Spleen (tissue), 11 donors: ENCODE measurements at regions not wholly inside any gene's neighbourhood (a gene's known extent, or its start where the extent isn't known, plus 50 kb on each side); places are given as distances from the start of the nearest gene placed in this dataset.

ENCODE experiments used
- DNase-seq: peaks from one replicate; pipeline ENCODE4 v3.0.0-alpha.2; 2020
- H3K27ac ChIP-seq, 8 donors: fragments of 200-600 bp; sonication (generic) in 7 of 8; 1 replicate in 4 of 8; 2 replicates in 4 of 8; pipeline versions ENCODE4 v1.5.0 to v1.8.0; 2016 to 2021; ENCODE audit warnings: inconsistent platforms in 4 of 8, mild to moderate bottlenecking in 4 of 8, moderate library complexity in 1 of 8
- H3K27me3 ChIP-seq, 7 donors: fragments of 200-600 bp; sonication (generic) in 6 of 7; replicated peaks in 1 of 7; 1 replicate in 4 of 7; 2 replicates in 3 of 7; pipeline versions ENCODE4 v1.5.0 to v1.8.0; 2016 to 2021; ENCODE audit warnings: inconsistent platforms in 3 of 7, mild to moderate bottlenecking in 1 of 7
- H3K36me3 ChIP-seq, 6 donors: fragments of 200-600 bp; sonication (generic) in 5 of 6; 1 replicate in 4 of 6; 2 replicates in 2 of 6; pipeline versions ENCODE4 v1.5.0 to v1.8.0; 2016 to 2021; ENCODE audit warnings: inconsistent platforms in 2 of 6
- H3K4me1 ChIP-seq, 6 donors: fragments of 200-600 bp; sonication (generic) in 5 of 6; 1 replicate in 3 of 6; 2 replicates in 3 of 6; pipeline versions ENCODE4 v1.5.0 to v1.8.0; 2016 to 2021; ENCODE audit warnings: inconsistent platforms in 3 of 6
- H3K4me3 ChIP-seq, 8 donors: fragments of 200-600 bp; sonication (generic) in 7 of 8; 1 replicate in 4 of 8; 2 replicates in 4 of 8; pipeline versions ENCODE4 v1.5.0 to v1.8.0; 2016 to 2021; ENCODE audit warnings: inconsistent platforms in 4 of 8, mild to moderate bottlenecking in 4 of 8, moderate library complexity in 2 of 8
- H3K9me3 ChIP-seq, 8 donors: fragments of 200-600 bp; sonication (generic) in 7 of 8; 1 replicate in 4 of 8; 2 replicates in 4 of 8; pipeline versions ENCODE4 v1.5.0 to v1.8.0; 2016 to 2021; ENCODE audit warnings: inconsistent platforms in 4 of 8
- POLR2A ChIP-seq, 3 donors: fragments of 450-650 bp; IDR thresholded peaks; one replicate each; pipeline ENCODE4 v1.5.1; 2017; ENCODE audit warnings: antibody characterized with exemption in 3 of 3, mild to moderate bottlenecking in 1 of 3
- POLR2AphosphoS5 ChIP-seq, 3 donors: sonication (generic); formaldehyde crosslinking; IDR thresholded peaks; one replicate each; pipeline ENCODE4 v1.5.1; 2017; ENCODE audit warnings: antibody characterized with exemption in 3 of 3
- WGBS, 5 donors: extraction: QIAGEN DNeasy Blood & Tissue Kit in 3 of 5; methylation state at CpG; one replicate each; pipeline versions ENCODE4 v1.1.5 to v1.1.7; 2013 to 2018; 5-methylcytosine and 5-hydroxymethylcytosine counted together
- intact Hi-C: fragments of 100-400 bp; cut with DNase I; formaldehyde crosslinking; loops from one replicate; pipeline ENCODE4 v1.15.0; 2023; ENCODE audit warnings: low total_unique reads
- TF ChIP-seq, protein P1 (sequence below), 11 experiments: fragments of 200-600 bp in 7 of 11; fragments of 450-650 bp in 4 of 11; sonication (generic) in 4 of 11; IDR thresholded peaks in 8 of 11; conservative IDR thresholded peaks in 3 of 11; 1 replicate in 7 of 11; 2 replicates in 4 of 11; pipeline versions ENCODE4 v1.4.0 to v1.8.0; 2016 to 2021; ENCODE audit warnings: antibody characterized with exemption in 11 of 11, inconsistent platforms in 4 of 11, mild to moderate bottlenecking in 1 of 11
- donor health status: healthy with polysubstance abuse.
- donor health status: DM: no; HTN: no; CAD: no; lungs with moderate emphysema.
- donor health status: DM: no; HTN: no; CAD: no.
- donor health status: Bipolar disorder and iron deficiency.
- donor health status: healthy.
- donor health status: DM: no; HTN: no; CAD: no.
- donor health status: DM: yes; HTN: yes; CAD: no.

DNA sequence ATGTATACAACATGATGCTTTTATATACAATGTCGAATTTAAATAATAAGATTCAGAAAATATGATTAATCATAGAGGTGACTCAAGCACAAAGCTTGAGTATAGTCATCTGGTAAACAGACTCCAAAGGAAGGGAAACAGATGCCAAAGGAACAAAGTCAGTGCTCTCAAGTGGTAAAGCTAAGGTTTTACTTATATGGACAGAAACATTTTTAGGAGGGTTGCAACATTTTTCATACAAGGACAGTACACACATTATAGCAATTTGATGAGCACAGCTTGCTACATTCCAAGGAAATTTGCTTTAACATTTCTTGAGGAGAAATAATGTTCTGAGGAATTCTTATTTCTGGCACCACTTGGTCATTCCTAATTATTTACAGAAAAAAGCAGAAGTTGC, 333.4 kb upstream of the AADAT start:
- H3K4me1 ChIP-seq = no peaks in the 10 kb centered on the region
- TF ChIP-seq POLR2A (IDR thresholded peaks at IDR 0.05) (no peak), POLR2AphosphoS5 (IDR thresholded peaks at IDR 0.05) (no peak)
- TF ChIP-seq, protein P1, sequence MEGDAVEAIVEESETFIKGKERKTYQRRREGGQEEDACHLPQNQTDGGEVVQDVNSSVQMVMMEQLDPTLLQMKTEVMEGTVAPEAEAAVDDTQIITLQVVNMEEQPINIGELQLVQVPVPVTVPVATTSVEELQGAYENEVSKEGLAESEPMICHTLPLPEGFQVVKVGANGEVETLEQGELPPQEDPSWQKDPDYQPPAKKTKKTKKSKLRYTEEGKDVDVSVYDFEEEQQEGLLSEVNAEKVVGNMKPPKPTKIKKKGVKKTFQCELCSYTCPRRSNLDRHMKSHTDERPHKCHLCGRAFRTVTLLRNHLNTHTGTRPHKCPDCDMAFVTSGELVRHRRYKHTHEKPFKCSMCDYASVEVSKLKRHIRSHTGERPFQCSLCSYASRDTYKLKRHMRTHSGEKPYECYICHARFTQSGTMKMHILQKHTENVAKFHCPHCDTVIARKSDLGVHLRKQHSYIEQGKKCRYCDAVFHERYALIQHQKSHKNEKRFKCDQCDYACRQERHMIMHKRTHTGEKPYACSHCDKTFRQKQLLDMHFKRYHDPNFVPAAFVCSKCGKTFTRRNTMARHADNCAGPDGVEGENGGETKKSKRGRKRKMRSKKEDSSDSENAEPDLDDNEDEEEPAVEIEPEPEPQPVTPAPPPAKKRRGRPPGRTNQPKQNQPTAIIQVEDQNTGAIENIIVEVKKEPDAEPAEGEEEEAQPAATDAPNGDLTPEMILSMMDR (IDR thresholded peaks at IDR 0.05 in 8 of 11, conservative IDR thresholded peaks at IDR 0.05 in 3 of 11) = no peak
- H3K36me3 ChIP-seq = no peaks in the 10 kb centered on the region
- 62 to 83% (median 70%) methylated on average over 1 of the region's 1 CpG for WGBS, 5 donors
- H3K9me3 ChIP-seq = peaks cover 0 to 23% (median 4%) of the 10 kb centered on the region in 8 donors
- no peaks in the 10 kb centered on the region for H3K27me3 ChIP-seq
- no peak overlapping the region for H3K27ac ChIP-seq
- H3K4me3 ChIP-seq = no peak overlapping the region
- intact Hi-C loops = no loop called here
- DNase-seq = no peak

DNA sequence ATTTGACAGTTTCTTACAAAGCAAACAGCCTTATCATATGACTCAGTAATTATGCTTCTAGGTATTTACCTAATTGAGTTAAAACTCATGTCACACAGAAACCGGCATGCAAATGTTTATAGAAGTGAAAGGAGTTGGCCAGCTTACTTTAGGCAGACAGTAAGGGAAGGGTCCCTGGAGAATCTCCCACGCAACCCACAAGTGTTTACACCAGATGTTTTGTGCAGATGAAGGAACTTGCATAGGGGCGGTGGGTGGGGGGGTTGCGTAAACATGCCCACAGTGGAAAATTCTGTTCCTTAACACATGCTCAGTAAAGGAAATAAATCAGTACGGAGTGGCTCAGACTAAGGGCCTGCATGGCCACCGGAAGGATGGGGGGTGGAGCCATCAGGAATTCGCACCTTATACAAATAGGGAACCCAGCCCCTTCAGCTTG, 330.5 kb upstream of the AADAT start:
- no peaks in the 10 kb centered on the region for H3K36me3 ChIP-seq
- no peak overlapping the region for H3K4me3 ChIP-seq
- TF ChIP-seq, protein P1 (IDR thresholded peaks at IDR 0.05 in 8 of 11, conservative IDR thresholded peaks at IDR 0.05 in 3 of 11) = no peak
- no peak for TF ChIP-seq POLR2A (IDR thresholded peaks at IDR 0.05)
- TF ChIP-seq POLR2AphosphoS5 (IDR thresholded peaks at IDR 0.05) = no peak
- no peaks in the 10 kb centered on the region for H3K27me3 ChIP-seq
- no peaks in the 10 kb centered on the region for H3K4me1 ChIP-seq
- H3K9me3 ChIP-seq = peaks cover 0 to 29% (median 5%) of the 10 kb centered on the region in 8 donors
- intact Hi-C loops = no loop called here
- no peak overlapping the region for H3K27ac ChIP-seq
- 73 to 81% (median 76%) methylated on average over 7 of the region's 7 CpGs for WGBS, 5 donors
- DNase-seq = no peak

DNA sequence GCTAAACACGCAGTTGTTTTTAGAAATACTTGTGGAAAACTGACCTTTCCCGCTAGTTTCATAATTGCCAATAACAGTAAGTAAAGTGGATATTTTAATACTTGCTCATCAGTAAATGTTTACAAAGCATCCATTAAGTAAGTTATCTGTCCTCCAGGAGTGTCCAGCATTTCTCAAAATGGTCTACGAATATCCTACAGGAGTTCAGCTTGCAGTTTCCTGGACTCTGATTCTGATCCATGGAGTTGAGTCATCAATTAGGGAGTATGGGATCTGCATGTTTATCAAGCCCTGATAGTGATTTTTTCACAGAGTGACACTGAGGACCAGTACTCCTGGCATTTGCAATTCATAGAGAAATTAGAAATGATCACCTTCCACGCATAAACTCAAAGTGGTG, 325.2 kb upstream of the AADAT start:
- peaks cover 0 to 34% (median 15%) of the 10 kb centered on the region in 8 donors for H3K9me3 ChIP-seq

DNA sequence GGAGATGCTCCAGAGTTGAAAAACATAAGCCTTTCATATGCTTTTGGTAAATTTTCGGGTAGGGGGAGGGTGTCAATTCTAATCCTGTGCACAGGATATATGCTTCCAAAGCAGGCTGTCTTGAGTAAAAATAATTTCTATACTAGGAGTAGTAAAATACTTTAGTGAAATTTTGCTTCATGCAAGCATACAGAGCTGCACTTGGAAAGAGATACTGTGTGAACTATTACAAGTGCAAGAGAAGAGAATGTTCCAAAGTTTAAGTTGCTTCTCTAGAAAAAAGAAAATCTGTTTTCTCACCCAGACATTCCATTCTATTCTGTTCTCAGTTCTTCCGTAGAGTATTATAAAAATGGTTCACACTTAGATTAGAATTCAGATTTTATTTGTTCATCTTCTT, 324.6 kb upstream of the AADAT start:
- no peak for DNase-seq
- no peaks in the 10 kb centered on the region for H3K4me1 ChIP-seq
- H3K36me3 ChIP-seq = no peaks in the 10 kb centered on the region
- TF ChIP-seq POLR2AphosphoS5 (IDR thresholded peaks at IDR 0.05) (no peak), POLR2A (IDR thresholded peaks at IDR 0.05) (no peak)
- H3K9me3 ChIP-seq = peaks cover 0 to 33% (median 14%) of the 10 kb centered on the region in 8 donors
- intact Hi-C loops = no loop called here
- H3K27ac ChIP-seq = no peak overlapping the region
- H3K27me3 ChIP-seq = no peaks in the 10 kb centered on the region
- WGBS, 5 donors = 49 to 66% (median 59%) methylated on average over 2 of the region's 2 CpGs
- H3K4me3 ChIP-seq = no peak overlapping the region

More for the DNA sequence above, 325.2 kb upstream of the AADAT start:
- Histone ChIP-seq H3K27ac (no peak overlapping the region), H3K4me3 (no peak overlapping the region), H3K36me3 (no peaks in the 10 kb centered on the region), H3K27me3 (no peaks in the 10 kb centered on the region), H3K4me1 (no peaks in the 10 kb centered on the region)
- DNase-seq = no peak
- intact Hi-C loops = no loop called here
- WGBS, 5 donors = 83 to 91% (median 88%) methylated on average over 4 of the region's 4 CpGs
- TF ChIP-seq POLR2A (IDR thresholded peaks at IDR 0.05) (no peak), POLR2AphosphoS5 (IDR thresholded peaks at IDR 0.05) (no peak)
- TF ChIP-seq, protein P1 (IDR thresholded peaks at IDR 0.05 in 8 of 11, conservative IDR thresholded peaks at IDR 0.05 in 3 of 11) = no peak

DNA sequence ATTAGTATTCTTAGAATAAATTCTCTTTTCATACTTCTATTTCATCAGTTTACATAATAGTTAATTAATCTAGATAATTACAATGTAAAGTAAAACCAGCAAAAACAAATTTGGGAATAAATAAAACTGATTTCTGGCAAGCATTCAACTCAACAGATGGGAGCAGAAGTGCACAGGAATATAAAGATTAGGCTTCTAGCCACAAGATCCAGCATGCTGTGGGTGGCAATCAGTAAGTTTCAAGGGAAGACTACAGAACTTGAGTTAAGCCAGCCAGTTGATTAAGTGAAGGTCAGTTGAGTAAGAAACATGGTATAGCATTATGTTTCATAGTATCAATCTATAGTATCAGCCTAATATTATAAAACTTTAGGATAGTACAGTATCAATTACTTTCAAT, 324.2 kb upstream of the AADAT start:
- Histone ChIP-seq H3K9me3 (peaks cover 0 to 33% (median 12%) of the 10 kb centered on the region in 8 donors), H3K36me3 (no peaks in the 10 kb centered on the region), H3K27me3 (no peaks in the 10 kb centered on the region), H3K4me3 (no peak overlapping the region), H3K4me1 (no peaks in the 10 kb centered on the region), H3K27ac (no peak overlapping the region)
- DNase-seq = no peak
- TF ChIP-seq, protein P1 (IDR thresholded peaks at IDR 0.05 in 8 of 11, conservative IDR thresholded peaks at IDR 0.05 in 3 of 11) = no peak
- no peak for TF ChIP-seq POLR2AphosphoS5 (IDR thresholded peaks at IDR 0.05)
- TF ChIP-seq POLR2A (IDR thresholded peaks at IDR 0.05) = no peak
- intact Hi-C loops = no loop called here
